OCI-LY3 (cell line): ENCODE measurements at regions not wholly inside any gene's neighbourhood (a gene's known extent, or its start where the extent isn't known, plus 50 kb on each side); places are given as distances from the start of the nearest gene placed in this dataset.

ENCODE experiments used
- EZH2phosphoT487 ChIP-seq: fragments of 200-600 bp; shearing (Covaris generic); IDR thresholded peaks from 2 replicates; pipeline ENCODE4 v1.6.1; 2018; ENCODE audit warnings: antibody characterized with exemption, mixed run types, low read depth
- TF ChIP-seq, protein P1 (sequence below): fragments of 200-600, 300-600 bp; sonication (generic); IDR thresholded peaks from 2 replicates; pipeline ENCODE4 v1.5.1; 2014; ENCODE audit warnings: antibody characterized with exemption, low read length, low read depth

DNA sequence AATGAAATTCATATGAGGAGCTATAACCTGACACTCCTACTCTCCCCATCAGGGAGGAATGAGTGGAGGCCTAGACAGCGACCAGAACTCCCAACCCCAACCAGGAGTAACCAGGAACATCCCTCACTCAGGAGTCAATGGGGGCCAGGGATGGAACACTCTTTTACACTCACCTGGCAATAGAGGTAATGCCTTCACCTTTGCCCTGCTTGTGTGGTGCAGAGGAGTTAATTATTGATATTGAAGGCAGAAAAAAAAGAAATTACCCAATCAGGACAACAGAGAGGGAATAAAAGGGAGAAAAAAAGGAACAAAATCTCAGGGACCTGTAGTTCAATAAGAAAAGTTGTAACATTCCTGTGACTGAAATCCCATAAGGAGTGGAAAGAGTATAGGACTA is 141.5 kb downstream of the PPP4R3C start:
- TF ChIP-seq, protein P1, sequence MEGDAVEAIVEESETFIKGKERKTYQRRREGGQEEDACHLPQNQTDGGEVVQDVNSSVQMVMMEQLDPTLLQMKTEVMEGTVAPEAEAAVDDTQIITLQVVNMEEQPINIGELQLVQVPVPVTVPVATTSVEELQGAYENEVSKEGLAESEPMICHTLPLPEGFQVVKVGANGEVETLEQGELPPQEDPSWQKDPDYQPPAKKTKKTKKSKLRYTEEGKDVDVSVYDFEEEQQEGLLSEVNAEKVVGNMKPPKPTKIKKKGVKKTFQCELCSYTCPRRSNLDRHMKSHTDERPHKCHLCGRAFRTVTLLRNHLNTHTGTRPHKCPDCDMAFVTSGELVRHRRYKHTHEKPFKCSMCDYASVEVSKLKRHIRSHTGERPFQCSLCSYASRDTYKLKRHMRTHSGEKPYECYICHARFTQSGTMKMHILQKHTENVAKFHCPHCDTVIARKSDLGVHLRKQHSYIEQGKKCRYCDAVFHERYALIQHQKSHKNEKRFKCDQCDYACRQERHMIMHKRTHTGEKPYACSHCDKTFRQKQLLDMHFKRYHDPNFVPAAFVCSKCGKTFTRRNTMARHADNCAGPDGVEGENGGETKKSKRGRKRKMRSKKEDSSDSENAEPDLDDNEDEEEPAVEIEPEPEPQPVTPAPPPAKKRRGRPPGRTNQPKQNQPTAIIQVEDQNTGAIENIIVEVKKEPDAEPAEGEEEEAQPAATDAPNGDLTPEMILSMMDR: no peak
- TF ChIP-seq EZH2phosphoT487: no peak
